ENCODE measurements at regions not wholly inside any gene's neighbourhood (a gene's known extent, or its start where the extent isn't known, plus 50 kb on each side); places are given as distances from the start of the nearest gene placed in this dataset.

GRCh38 chr12:83796531-83796930 lies 1109.8 kb downstream of the TMTC2 start:
- Histone ChIP-seq H3K4me1 (no peaks in the 10 kb centered on the region), H3K4me3 (no peak overlapping the region), H3K9me3 (no peaks in the 10 kb centered on the region), H3K36me3 (no peaks in the 10 kb centered on the region), H3K27me3 (no peaks in the 10 kb centered on the region), H3K27ac (no peak overlapping the region)
- TF ChIP-seq EP300 (IDR thresholded peaks at IDR 0.05), result no peak
- no peak for TF ChIP-seq POLR2AphosphoS5 (IDR thresholded peaks at IDR 0.05)
- no peak for TF ChIP-seq CTCF (IDR thresholded peaks at IDR 0.05)
- TF ChIP-seq POLR2A (IDR thresholded peaks at IDR 0.05), result no peak
- no peak for DNase-seq
- intact Hi-C loops (cut with DNase I), result no loop called here
- 61 to 74% methylated on average over 3 of the region's 3 CpGs for WGBS, 2 donors

- H3K36me3 ChIP-seq, result no peaks in the 10 kb centered on the region
- H3K27me3 ChIP-seq, result no peaks in the 10 kb centered on the region
Observed at GRCh38 chr12:83793616-83794015, 1106.9 kb downstream of the TMTC2 start.

GRCh38 chr12:83784298-83784890 lies 1097.7 kb downstream of the TMTC2 start:
- intact Hi-C loops (cut with DNase I), result no loop called here
- H3K4me3 ChIP-seq, result no peak overlapping the region
- no peaks in the 10 kb centered on the region for H3K27me3 ChIP-seq
- no peak overlapping the region for H3K27ac ChIP-seq
- no peak for DNase-seq
- no peaks in the 10 kb centered on the region for H3K36me3 ChIP-seq
- WGBS, 2 donors, result 71 to 80% methylated on average over 7 of the region's 7 CpGs
- TF ChIP-seq POLR2A (IDR thresholded peaks at IDR 0.05) (no peak), POLR2AphosphoS5 (IDR thresholded peaks at IDR 0.05) (no peak), CTCF (IDR thresholded peaks at IDR 0.05) (no peak), EP300 (IDR thresholded peaks at IDR 0.05) (no peak)
- no peaks in the 10 kb centered on the region for H3K9me3 ChIP-seq
- peaks cover 0 to 3% (median 0%) of the 10 kb centered on the region in 4 donors for H3K4me1 ChIP-seq

More at GRCh38 chr12:83793616-83794015, 1106.9 kb downstream of the TMTC2 start:
- H3K27ac ChIP-seq, result no peak overlapping the region
- TF ChIP-seq POLR2A (IDR thresholded peaks at IDR 0.05) (no peak), CTCF (IDR thresholded peaks at IDR 0.05) (no peak), EP300 (IDR thresholded peaks at IDR 0.05) (no peak), POLR2AphosphoS5 (IDR thresholded peaks at IDR 0.05) (no peak)
- DNase-seq, result no peak
- no peaks in the 10 kb centered on the region for H3K9me3 ChIP-seq
- no peaks in the 10 kb centered on the region for H3K4me1 ChIP-seq
- intact Hi-C loops (cut with DNase I), result no loop called here
- no peak overlapping the region for H3K4me3 ChIP-seq

GRCh38 chr12:83779526-83779925 lies 1092.8 kb downstream of the TMTC2 start:
- H3K27me3 ChIP-seq, result no peaks in the 10 kb centered on the region
- H3K36me3 ChIP-seq, result no peaks in the 10 kb centered on the region
- DNase-seq, result no peak
- H3K4me1 ChIP-seq, result no peaks in the 10 kb centered on the region
- H3K27ac ChIP-seq, result no peak overlapping the region
- no peak for TF ChIP-seq CTCF (IDR thresholded peaks at IDR 0.05)
- intact Hi-C loops (cut with DNase I), result no loop called here
- H3K9me3 ChIP-seq, result peaks cover 0 to 3% (median 0%) of the 10 kb centered on the region in 4 donors
- WGBS, 2 donors, result 76 to 85% methylated on average over 2 of the region's 2 CpGs
- H3K4me3 ChIP-seq, result no peak overlapping the region

GRCh38 chr12:83769151-83769550 lies 1082.4 kb downstream of the TMTC2 start:
- Histone ChIP-seq H3K9me3 (peaks cover 0 to 12% (median 3%) of the 10 kb centered on the region in 4 donors), H3K27ac (no peak overlapping the region), H3K4me1 (no peaks in the 10 kb centered on the region), H3K4me3 (no peak overlapping the region), H3K36me3 (no peaks in the 10 kb centered on the region), H3K27me3 (no peaks in the 10 kb centered on the region)
- intact Hi-C loops (cut with DNase I), result no loop called here
- no peak for DNase-seq
- TF ChIP-seq CTCF (IDR thresholded peaks at IDR 0.05) (no peak), POLR2AphosphoS5 (IDR thresholded peaks at IDR 0.05) (no peak), POLR2A (IDR thresholded peaks at IDR 0.05) (no peak), EP300 (IDR thresholded peaks at IDR 0.05) (no peak)
- 73 to 82% methylated on average over 3 of the region's 3 CpGs for WGBS, 2 donors

Measured in sigmoid colon (tissue), 6 donors.